Suprapubic skin (tissue), 4 donors: ENCODE measurements at regions not wholly inside any gene's neighbourhood (a gene's known extent, or its start where the extent isn't known, plus 50 kb on each side); places are given as distances from the start of the nearest gene placed in this dataset.
"Not testable (repeated sequence)": the region's sequence is repeated elsewhere in the genome, so short reads cannot be mapped to it uniquely, and the experiment has no call there.

Experiments used
- CTCF ChIP-seq, 2 donors: fragments of 200-600 bp in 1 of 2; fragments of 450-650 bp in 1 of 2; sonication (generic) in 1 of 2; IDR thresholded peaks; one replicate each; pipeline ENCODE4 v1.5.1; 2016 to 2019; ENCODE audit warnings: antibody characterized with exemption in 2 of 2, mild to moderate bottlenecking in 1 of 2, moderate library complexity in 1 of 2
- EP300 ChIP-seq: sonication (generic); formaldehyde crosslinking; IDR thresholded peaks from one replicate; pipeline ENCODE4 v1.6.1; 2017; ENCODE audit warnings: antibody characterized with exemption
- POLR2A ChIP-seq, 2 donors: fragments of 450-650 bp; IDR thresholded peaks; one replicate each; pipeline ENCODE4 v1.6.1; 2017; ENCODE audit warnings: antibody characterized with exemption in 2 of 2, mild to moderate bottlenecking in 2 of 2, moderate library complexity in 2 of 2
- POLR2AphosphoS5 ChIP-seq, 3 donors: sonication (generic); formaldehyde crosslinking; IDR thresholded peaks; one replicate each; pipeline ENCODE4 v1.6.1; 2017; ENCODE audit warnings: antibody characterized with exemption in 3 of 3

GRCh38 chr1:98108378-98108777, 187.5 kb upstream of the DPYD start:
- not testable (repeated sequence) for TF ChIP-seq EP300; CTCF (IDR thresholded peaks at IDR 0.05); POLR2AphosphoS5 (IDR thresholded peaks at IDR 0.05); POLR2A (IDR thresholded peaks at IDR 0.05)
